Lower leg skin (tissue), 3 donors: ENCODE measurements at regions not wholly inside any gene's neighbourhood (a gene's known extent, or its start where the extent isn't known, plus 50 kb on each side); places are given as distances from the start of the nearest gene placed in this dataset.

ENCODE experiments used
- POLR2A ChIP-seq, 2 donors: fragments of 450-650 bp; IDR thresholded peaks; one replicate each; pipeline ENCODE4 v1.6.1; 2016 to 2017; ENCODE audit warnings: antibody characterized with exemption in 2 of 2, mild to moderate bottlenecking in 1 of 2, moderate library complexity in 1 of 2
- TF ChIP-seq, protein P1 (sequence below), 3 donors: fragments of 450-650 bp; IDR thresholded peaks; one replicate each; pipeline ENCODE4 v1.5.1; 2016; ENCODE audit warnings: antibody characterized with exemption in 3 of 3, mild to moderate bottlenecking in 3 of 3, moderate library complexity in 2 of 3

- TF ChIP-seq, protein P1, sequence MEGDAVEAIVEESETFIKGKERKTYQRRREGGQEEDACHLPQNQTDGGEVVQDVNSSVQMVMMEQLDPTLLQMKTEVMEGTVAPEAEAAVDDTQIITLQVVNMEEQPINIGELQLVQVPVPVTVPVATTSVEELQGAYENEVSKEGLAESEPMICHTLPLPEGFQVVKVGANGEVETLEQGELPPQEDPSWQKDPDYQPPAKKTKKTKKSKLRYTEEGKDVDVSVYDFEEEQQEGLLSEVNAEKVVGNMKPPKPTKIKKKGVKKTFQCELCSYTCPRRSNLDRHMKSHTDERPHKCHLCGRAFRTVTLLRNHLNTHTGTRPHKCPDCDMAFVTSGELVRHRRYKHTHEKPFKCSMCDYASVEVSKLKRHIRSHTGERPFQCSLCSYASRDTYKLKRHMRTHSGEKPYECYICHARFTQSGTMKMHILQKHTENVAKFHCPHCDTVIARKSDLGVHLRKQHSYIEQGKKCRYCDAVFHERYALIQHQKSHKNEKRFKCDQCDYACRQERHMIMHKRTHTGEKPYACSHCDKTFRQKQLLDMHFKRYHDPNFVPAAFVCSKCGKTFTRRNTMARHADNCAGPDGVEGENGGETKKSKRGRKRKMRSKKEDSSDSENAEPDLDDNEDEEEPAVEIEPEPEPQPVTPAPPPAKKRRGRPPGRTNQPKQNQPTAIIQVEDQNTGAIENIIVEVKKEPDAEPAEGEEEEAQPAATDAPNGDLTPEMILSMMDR (IDR thresholded peaks at IDR 0.05): no peak
- no peak for TF ChIP-seq POLR2A (IDR thresholded peaks at IDR 0.05)
Measured at GRCh38 chr1:185448591-185449186, 131.6 kb upstream of the IVNS1ABP start.
